Mesendoderm (in vitro differentiated cells): ENCODE measurements at regions not wholly inside any gene's neighbourhood (a gene's known extent, or its start where the extent isn't known, plus 50 kb on each side); places are given as distances from the start of the nearest gene placed in this dataset.

ENCODE experiments used
- DNase-seq: peaks from one replicate; pipeline ENCODE4 v3.0.0; 2013
- H2AK5ac ChIP-seq: 2 replicates; pipeline ENCODE4 v1.6.1; 2013; ENCODE audit warnings: low read length, inconsistent platforms
- H2BK120ac ChIP-seq: 2 replicates; pipeline ENCODE4 v1.6.1; 2013; ENCODE audit warnings: low read depth, mild to moderate bottlenecking, low read length, moderate library complexity, mixed read lengths
- H2BK15ac ChIP-seq: replicated peaks from 2 replicates; pipeline ENCODE4 v1.6.1; 2013; ENCODE audit warnings: low read depth, mild to moderate bottlenecking, moderate library complexity
- H2BK5ac ChIP-seq: 2 replicates; pipeline ENCODE4 v1.6.1; 2013; ENCODE audit warnings: low read length, inconsistent platforms
- H3K18ac ChIP-seq: 2 replicates; pipeline ENCODE4 v1.6.1; 2013; ENCODE audit warnings: mild to moderate bottlenecking, low read length, mixed read lengths
- H3K23ac ChIP-seq: one replicate; pipeline ENCODE4 v1.6.1; 2013; ENCODE audit warnings: low read length
- H3K27ac ChIP-seq: 2 replicates; pipeline ENCODE4 v1.5.1; 2013; ENCODE audit warnings: low read depth, mild to moderate bottlenecking, inconsistent platforms, low read length, moderate library complexity
- H3K27me3 ChIP-seq: 2 replicates; pipeline ENCODE4 v1.6.1; 2013; ENCODE audit warnings: low read length, control low read depth, mild to moderate bottlenecking, inconsistent platforms; ENCODE audit not compliant: insufficient read depth, poor library complexity
- H3K36me3 ChIP-seq: 2 replicates; pipeline ENCODE4 v1.6.1; 2013; ENCODE audit warnings: low read length, inconsistent platforms; ENCODE audit not compliant: control insufficient read depth, insufficient read depth
- H3K4ac ChIP-seq: one replicate; pipeline ENCODE4 v1.6.1; 2013; ENCODE audit warnings: low read depth, mild to moderate bottlenecking, low read length, moderate library complexity
- H3K4me1 ChIP-seq: 2 replicates; pipeline ENCODE4 v1.6.1; 2013; ENCODE audit warnings: low read depth, low read length, inconsistent platforms; ENCODE audit not compliant: control insufficient read depth
- H3K4me2 ChIP-seq: 2 replicates; pipeline ENCODE4 v1.6.1; 2013; ENCODE audit warnings: low read length
- H3K4me3 ChIP-seq: 2 replicates; pipeline ENCODE4 v1.5.1; 2013; ENCODE audit warnings: mild to moderate bottlenecking, low read length
- H3K56ac ChIP-seq: one replicate; pipeline ENCODE4 v1.6.1; 2013; ENCODE audit warnings: low read length
- H3K79me1 ChIP-seq: 2 replicates; pipeline ENCODE4 v1.6.1; 2013; ENCODE audit warnings: low read length, inconsistent platforms
- H3K79me2 ChIP-seq: 2 replicates; pipeline ENCODE4 v1.6.1; 2013; ENCODE audit warnings: mild to moderate bottlenecking, low read length; ENCODE audit not compliant: control insufficient read depth, insufficient read depth
- H3K9ac ChIP-seq: 2 replicates; pipeline ENCODE4 v1.6.1; 2013; ENCODE audit warnings: low read length, inconsistent platforms
- H4K5ac ChIP-seq: one replicate; pipeline ENCODE4 v1.6.1; 2013; ENCODE audit warnings: low read length
- H4K8ac ChIP-seq: one replicate; pipeline ENCODE4 v1.6.1; 2013; ENCODE audit warnings: low read depth, mild to moderate bottlenecking, control low read depth, low read length, moderate library complexity
- WGBS: extraction: QIAGEN DNeasy Blood & Tissue Kit; methylation state at CpG from one replicate; pipeline ENCODE4 v1.1.7; 2013; ENCODE audit warnings: low lambda C conversion rate, missing lambda C conversion rate; ENCODE audit not compliant: insufficient coverage; ENCODE audit errors: extremely low coverage; 5-methylcytosine and 5-hydroxymethylcytosine counted together

GRCh38 chrX:125089761-125090445, 229.8 kb upstream of the TEX13C start:
- Histone ChIP-seq H2AK5ac (no peak overlapping the region), H3K4me3 (no peak overlapping the region), H3K4ac (no peak overlapping the region), H3K4me2 (no peak overlapping the region), H3K18ac (no peak overlapping the region), H3K79me2 (no peaks in the 10 kb centered on the region), H3K36me3 (no peaks in the 10 kb centered on the region), H2BK5ac (no peak overlapping the region), H3K79me1 (no peaks in the 10 kb centered on the region), H3K23ac (no peak overlapping the region), H2BK120ac (no peak overlapping the region), H3K56ac (no peak overlapping the region), H4K5ac (no peak overlapping the region), H3K4me1 (no peaks in the 10 kb centered on the region), H3K9ac (no peak overlapping the region), H2BK15ac (no peak overlapping the region), H3K27me3 (no peaks in the 10 kb centered on the region), H3K27ac (no peak overlapping the region), H4K8ac (no peak overlapping the region)
- WGBS = no CpG with 5 or more reads among the region's 7 CpGs
- no peak for DNase-seq

DNA sequence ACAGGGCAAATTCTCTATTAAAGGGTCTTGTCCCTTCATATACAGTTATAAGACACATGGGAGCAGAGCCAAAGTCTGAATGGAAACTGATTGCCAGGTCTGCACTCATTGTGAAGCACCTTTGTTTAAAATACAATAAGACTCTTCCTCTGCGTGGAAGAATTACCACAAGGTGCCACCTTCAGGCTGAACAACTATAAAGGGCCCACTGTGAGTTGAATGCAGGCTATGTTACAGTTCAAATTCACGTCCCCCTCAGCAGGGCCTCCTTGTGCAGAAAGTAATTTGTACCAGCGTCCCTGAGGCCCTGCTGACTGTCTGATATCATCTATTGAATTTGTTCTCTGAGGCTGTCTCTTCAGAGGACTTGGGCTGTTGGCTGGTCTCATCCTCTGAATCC, 225.8 kb upstream of the TEX13C start:
- Histone ChIP-seq H2BK120ac (no peak overlapping the region), H3K9ac (no peak overlapping the region), H2BK5ac (no peak overlapping the region), H3K4me3 (no peak overlapping the region), H3K79me2 (no peaks in the 10 kb centered on the region), H3K79me1 (no peaks in the 10 kb centered on the region), H3K18ac (no peak overlapping the region), H2BK15ac (no peak overlapping the region), H3K4me2 (no peak overlapping the region), H4K8ac (no peak overlapping the region), H3K23ac (no peak overlapping the region), H3K4ac (no peak overlapping the region), H3K36me3 (no peaks in the 10 kb centered on the region), H4K5ac (no peak overlapping the region), H3K56ac (no peak overlapping the region), H3K27me3 (no peaks in the 10 kb centered on the region), H2AK5ac (no peak overlapping the region), H3K27ac (no peak overlapping the region), H3K4me1 (no peaks in the 10 kb centered on the region)
- no CpG with 5 or more reads among the region's 3 CpGs for whole genome bisulfite sequencing
- DNase-seq = no peak

GRCh38 chrX:125094901-125095300, 224.8 kb upstream of the TEX13C start:
- Histone ChIP-seq H3K9ac (no peak overlapping the region), H3K4me2 (no peak overlapping the region)

GRCh38 chrX:125096469-125096868, 223.2 kb upstream of the TEX13C start:
- Histone ChIP-seq H3K18ac (no peak overlapping the region), H3K56ac (no peak overlapping the region), H3K9ac (no peak overlapping the region), H3K4me3 (no peak overlapping the region), H2BK5ac (no peak overlapping the region), H3K79me2 (no peaks in the 10 kb centered on the region), H3K4ac (no peak overlapping the region), H2AK5ac (no peak overlapping the region), H2BK15ac (no peak overlapping the region), H3K4me2 (no peak overlapping the region), H4K5ac (no peak overlapping the region), H3K27me3 (no peaks in the 10 kb centered on the region), H3K36me3 (no peaks in the 10 kb centered on the region), H3K4me1 (no peaks in the 10 kb centered on the region), H2BK120ac (no peak overlapping the region), H3K27ac (no peak overlapping the region), H3K23ac (no peak overlapping the region), H4K8ac (no peak overlapping the region), H3K79me1 (no peaks in the 10 kb centered on the region)
- no peak for DNase-seq
- WGBS = no CpG with 5 or more reads among the region's 2 CpGs

More at GRCh38 chrX:125094901-125095300, 224.8 kb upstream of the TEX13C start:
- no peak overlapping the region for H2BK120ac ChIP-seq
- H3K4me1 ChIP-seq = no peaks in the 10 kb centered on the region
- no peaks in the 10 kb centered on the region for H3K27me3 ChIP-seq
- no peaks in the 10 kb centered on the region for H3K79me2 ChIP-seq
- H4K8ac ChIP-seq = no peak overlapping the region
- no peak overlapping the region for H4K5ac ChIP-seq
- no peak overlapping the region for H2BK5ac ChIP-seq
- no peak overlapping the region for H3K27ac ChIP-seq
- no peak for DNase-seq
- H2BK15ac ChIP-seq = no peak overlapping the region
- H3K23ac ChIP-seq = no peak overlapping the region
- H3K36me3 ChIP-seq = no peaks in the 10 kb centered on the region
- no peak overlapping the region for H3K4ac ChIP-seq
- H3K4me3 ChIP-seq = no peak overlapping the region
- no peaks in the 10 kb centered on the region for H3K79me1 ChIP-seq
- H3K18ac ChIP-seq = no peak overlapping the region
- H2AK5ac ChIP-seq = no peak overlapping the region
- no peak overlapping the region for H3K56ac ChIP-seq

DNA sequence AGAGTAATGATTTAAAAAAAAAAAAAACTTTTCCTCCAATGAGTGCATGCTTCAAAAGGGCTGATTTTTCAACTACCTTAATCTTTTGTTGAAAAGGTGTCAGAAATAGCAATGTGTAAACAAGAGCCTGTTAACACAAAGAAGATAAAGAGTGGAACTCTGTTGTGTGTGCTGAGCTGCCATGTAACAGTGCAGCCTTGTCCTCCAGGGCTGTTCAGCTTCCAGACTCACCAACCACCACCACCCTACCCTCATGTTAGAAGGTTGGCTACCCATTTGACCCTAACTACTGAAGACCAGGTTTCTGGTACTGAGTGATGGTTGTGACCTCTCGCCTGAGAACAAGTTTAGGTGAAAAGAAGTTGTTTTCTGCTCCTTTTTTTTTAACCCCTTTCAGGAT, 222.8 kb upstream of the TEX13C start:
- H3K36me3 ChIP-seq = no peaks in the 10 kb centered on the region
- WGBS = no CpG with 5 or more reads among the region's 1 CpG
- H3K9ac ChIP-seq = no peak overlapping the region
- no peak overlapping the region for H3K27ac ChIP-seq
- H3K79me1 ChIP-seq = no peaks in the 10 kb centered on the region
- no peak overlapping the region for H4K5ac ChIP-seq
- H2BK15ac ChIP-seq = no peak overlapping the region
- no peak overlapping the region for H2AK5ac ChIP-seq
- H3K4me3 ChIP-seq = no peak overlapping the region
- H3K27me3 ChIP-seq = no peaks in the 10 kb centered on the region
- no peak overlapping the region for H2BK120ac ChIP-seq
- no peak overlapping the region for H4K8ac ChIP-seq
- no peak overlapping the region for H3K4me2 ChIP-seq
- no peaks in the 10 kb centered on the region for H3K4me1 ChIP-seq
- no peak overlapping the region for H3K23ac ChIP-seq
- H3K56ac ChIP-seq = no peak overlapping the region
- no peak overlapping the region for H2BK5ac ChIP-seq
- no peak overlapping the region for H3K4ac ChIP-seq
- DNase-seq = no peak
- H3K18ac ChIP-seq = no peak overlapping the region
- no peaks in the 10 kb centered on the region for H3K79me2 ChIP-seq
